ENCODE measurements at regions not wholly inside any gene's neighbourhood (a gene's known extent, or its start where the extent isn't known, plus 50 kb on each side); places are given as distances from the start of the nearest gene placed in this dataset.

- ChIA-PET POLR2A (no interaction called here), CTCF (no interaction called here)
- Mint-ChIP-seq H3K27me3 (no peaks in the 10 kb centered on the region), H3K27ac (no peak overlapping the region), H3K4me3 (no peak overlapping the region), H3K9me3 (peaks cover 7% of the 10 kb centered on the region), H3K4me1 (no peaks in the 10 kb centered on the region), H3K36me3 (ENCODE audit: low read depth) (no peaks in the 10 kb centered on the region)
- intact Hi-C loops (cut with micrococcal nuclease) = no loop called here
- TF ChIP-seq, protein P1, sequence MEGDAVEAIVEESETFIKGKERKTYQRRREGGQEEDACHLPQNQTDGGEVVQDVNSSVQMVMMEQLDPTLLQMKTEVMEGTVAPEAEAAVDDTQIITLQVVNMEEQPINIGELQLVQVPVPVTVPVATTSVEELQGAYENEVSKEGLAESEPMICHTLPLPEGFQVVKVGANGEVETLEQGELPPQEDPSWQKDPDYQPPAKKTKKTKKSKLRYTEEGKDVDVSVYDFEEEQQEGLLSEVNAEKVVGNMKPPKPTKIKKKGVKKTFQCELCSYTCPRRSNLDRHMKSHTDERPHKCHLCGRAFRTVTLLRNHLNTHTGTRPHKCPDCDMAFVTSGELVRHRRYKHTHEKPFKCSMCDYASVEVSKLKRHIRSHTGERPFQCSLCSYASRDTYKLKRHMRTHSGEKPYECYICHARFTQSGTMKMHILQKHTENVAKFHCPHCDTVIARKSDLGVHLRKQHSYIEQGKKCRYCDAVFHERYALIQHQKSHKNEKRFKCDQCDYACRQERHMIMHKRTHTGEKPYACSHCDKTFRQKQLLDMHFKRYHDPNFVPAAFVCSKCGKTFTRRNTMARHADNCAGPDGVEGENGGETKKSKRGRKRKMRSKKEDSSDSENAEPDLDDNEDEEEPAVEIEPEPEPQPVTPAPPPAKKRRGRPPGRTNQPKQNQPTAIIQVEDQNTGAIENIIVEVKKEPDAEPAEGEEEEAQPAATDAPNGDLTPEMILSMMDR (IDR thresholded peaks at IDR 0.05) = no peak
- ATAC-seq (ENCODE audit: low read depth) (no peak), DNase-seq (no peak)
Observed at GRCh38 chr13:84294576-84294975, 412.3 kb upstream of the SLITRK1 start.

GRCh38 chr13:84290386-84290785 is 408.1 kb upstream of the SLITRK1 start:
- DNase-seq (no peak), ATAC-seq (ENCODE audit: low read depth) (no peak)
- CTCF ChIA-PET = no interaction called here
- H3K4me3 Mint-ChIP-seq = no peak overlapping the region
- POLR2A ChIA-PET = no interaction called here
- intact Hi-C loops (cut with micrococcal nuclease) = no loop called here
- H3K27ac Mint-ChIP-seq = no peak overlapping the region
- TF ChIP-seq, protein P1 (IDR thresholded peaks at IDR 0.05) = no peak
- no peaks in the 10 kb centered on the region for H3K36me3 Mint-ChIP-seq (ENCODE audit: low read depth)
- peaks cover 11% of the 10 kb centered on the region for H3K9me3 Mint-ChIP-seq
- H3K4me1 Mint-ChIP-seq = no peaks in the 10 kb centered on the region
- H3K27me3 Mint-ChIP-seq = no peaks in the 10 kb centered on the region

GRCh38 chr13:84279166-84279565 is 396.9 kb upstream of the SLITRK1 start:
- POLR2A ChIA-PET = no interaction called here
- Mint-ChIP-seq H3K27me3 (no peaks in the 10 kb centered on the region), H3K4me3 (no peak overlapping the region), H3K36me3 (ENCODE audit: low read depth) (no peaks in the 10 kb centered on the region), H3K27ac (no peak overlapping the region), H3K4me1 (no peaks in the 10 kb centered on the region), H3K9me3 (peaks cover 3% of the 10 kb centered on the region)
- ATAC-seq (ENCODE audit: low read depth) = no peak
- TF ChIP-seq, protein P1 (IDR thresholded peaks at IDR 0.05) = no peak
- CTCF ChIA-PET = no interaction called here
- intact Hi-C loops (cut with micrococcal nuclease) = no loop called here
- no peak for DNase-seq

DNA sequence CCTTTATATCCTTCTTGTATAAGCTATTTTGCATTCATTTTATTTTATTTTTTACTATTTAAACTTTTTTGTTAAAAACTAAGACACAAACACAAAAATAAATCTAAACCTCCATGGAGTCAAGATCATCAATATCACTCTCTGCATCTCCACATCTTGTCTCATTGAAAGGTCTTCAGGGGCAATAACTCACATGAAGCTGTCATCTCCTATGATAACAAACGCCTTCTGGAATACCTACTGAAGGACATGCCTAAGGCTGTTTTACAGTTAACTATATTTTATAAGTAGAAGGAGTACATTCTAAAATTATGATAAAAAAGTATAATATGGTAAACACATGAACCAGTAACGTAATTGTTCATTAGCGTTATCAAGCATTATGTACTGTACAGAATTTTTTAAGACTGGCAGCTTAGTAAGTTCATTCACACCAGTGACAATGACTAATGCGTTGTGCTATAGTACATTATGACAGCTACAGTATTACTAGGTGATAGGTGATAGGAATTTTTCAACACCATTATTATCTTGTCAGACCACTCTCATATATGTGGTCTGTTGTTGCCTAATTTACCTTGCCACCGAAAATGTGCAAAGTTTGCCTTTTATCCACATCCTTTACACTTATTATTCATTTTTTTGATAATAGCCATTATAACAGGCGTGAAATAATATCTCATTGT is 390.7 kb upstream of the SLITRK1 start:
- intact Hi-C loops (cut with micrococcal nuclease) = no loop called here
- Mint-ChIP-seq H3K4me1 (no peaks in the 10 kb centered on the region), H3K9me3 (peaks cover 3% of the 10 kb centered on the region), H3K4me3 (no peak overlapping the region), H3K27me3 (no peaks in the 10 kb centered on the region), H3K27ac (no peak overlapping the region), H3K36me3 (ENCODE audit: low read depth) (no peaks in the 10 kb centered on the region)
- no peak for ATAC-seq (ENCODE audit: low read depth)
- POLR2A ChIA-PET = no interaction called here
- DNase-seq = no peak
- CTCF ChIA-PET = no interaction called here
- TF ChIP-seq, protein P1 (IDR thresholded peaks at IDR 0.05) = no peak

- no peak overlapping the region for H3K27ac Mint-ChIP-seq
- TF ChIP-seq, protein P1 (IDR thresholded peaks at IDR 0.05) = no peak
- H3K9me3 Mint-ChIP-seq = peaks cover 7% of the 10 kb centered on the region
- ATAC-seq (ENCODE audit: low read depth) (no peak), DNase-seq (no peak)
- H3K4me3 Mint-ChIP-seq = no peak overlapping the region
- H3K36me3 Mint-ChIP-seq (ENCODE audit: low read depth) = no peaks in the 10 kb centered on the region
- CTCF ChIA-PET = no interaction called here
- H3K4me1 Mint-ChIP-seq = no peaks in the 10 kb centered on the region
- no peaks in the 10 kb centered on the region for H3K27me3 Mint-ChIP-seq
- intact Hi-C loops (cut with micrococcal nuclease) = no loop called here
- POLR2A ChIA-PET = no interaction called here
Observed at GRCh38 chr13:84265257-84265764, 383.0 kb upstream of the SLITRK1 start.

Data from activated B cell treated with CpG ODN at 0.5 μM for 24 hours (primary cell).